Muscle of leg (tissue), 3 donors: ENCODE measurements at regions not wholly inside any gene's neighbourhood (a gene's known extent, or its start where the extent isn't known, plus 50 kb on each side); places are given as distances from the start of the nearest gene placed in this dataset.
A peak's percentile ranks its signal among the peaks of the same experiment; 100 is the strongest.
"Not testable (repeated sequence)": the region's sequence is repeated elsewhere in the genome, so short reads cannot be mapped to it uniquely, and the experiment has no call there.

Experiments
- DNase-seq: peaks from one replicate; pipeline ENCODE4 v3.0.0; 2013
- H3K27ac ChIP-seq: one replicate; pipeline ENCODE4 v1.5.1; 2013; ENCODE audit warnings: mild to moderate bottlenecking, low read length, control low read depth
- H3K27me3 ChIP-seq: one replicate; pipeline ENCODE4 v1.6.1; 2013; ENCODE audit warnings: low read length; ENCODE audit not compliant: control insufficient read depth, insufficient read depth
- H3K36me3 ChIP-seq: one replicate; pipeline ENCODE4 v1.6.1; 2013; ENCODE audit warnings: low read length; ENCODE audit not compliant: control insufficient read depth, insufficient read depth
- H3K4me1 ChIP-seq: one replicate; pipeline ENCODE4 v1.6.1; 2013; ENCODE audit warnings: low read length; ENCODE audit not compliant: control insufficient read depth, insufficient read depth
- H3K4me3 ChIP-seq: one replicate; pipeline ENCODE4 v1.5.1; 2013; ENCODE audit warnings: low read length, control low read depth
- H3K9me3 ChIP-seq: replicated peaks from 2 replicates; pipeline ENCODE4 v1.6.1; 2013; ENCODE audit warnings: low read depth, low read length; ENCODE audit not compliant: control insufficient read depth
- WGBS: methylation state at CpG from one replicate; pipeline ENCODE4 v1.1.5; 2013; ENCODE audit warnings: missing lambda C conversion rate; ENCODE audit not compliant: insufficient coverage; 5-methylcytosine and 5-hydroxymethylcytosine counted together

- not testable (repeated sequence) for H3K9me3 ChIP-seq, DNase-seq, H3K4me1 ChIP-seq, H3K36me3 ChIP-seq, H3K27ac ChIP-seq, H3K4me3 ChIP-seq, H3K27me3 ChIP-seq
- WGBS, result 100% methylated on average over 1 of the region's 3 CpGs
These were observed 94.6 kb upstream of the PRSS12 start for GRCh38 chr4:118447397-118447796.

GRCh38 chr4:118454857-118455256 lies 102.1 kb upstream of the PRSS12 start:
- H3K4me3 ChIP-seq, H3K27ac ChIP-seq, H3K36me3 ChIP-seq, H3K9me3 ChIP-seq, H3K4me1 ChIP-seq, H3K27me3 ChIP-seq: not testable (repeated sequence)
- peak; percentile 20 for DNase-seq
- WGBS, result no CpG with 5 or more reads among the region's 1 CpG

- WGBS, result 83% methylated on average over 2 of the region's 5 CpGs
- H3K27me3 ChIP-seq, H3K4me3 ChIP-seq: not testable (repeated sequence)
These were observed 108.6 kb upstream of the PRSS12 start for GRCh38 chr4:118461435-118461834.

GRCh38 chr4:118465831-118466230 lies 113.0 kb upstream of the PRSS12 start:
- not testable (repeated sequence) for H3K36me3 ChIP-seq, H3K9me3 ChIP-seq, H3K27me3 ChIP-seq, H3K27ac ChIP-seq, H3K4me3 ChIP-seq, H3K4me1 ChIP-seq
- WGBS, result no CpG with 5 or more reads among the region's 2 CpGs
- peak; percentile 66 for DNase-seq

More at GRCh38 chr4:118461435-118461834, 108.6 kb upstream of the PRSS12 start:
- DNase-seq, H3K36me3 ChIP-seq, H3K27ac ChIP-seq, H3K9me3 ChIP-seq, H3K4me1 ChIP-seq: not testable (repeated sequence)

- not testable (repeated sequence) for H3K27me3 ChIP-seq, H3K4me3 ChIP-seq, H3K36me3 ChIP-seq, H3K27ac ChIP-seq, DNase-seq, H3K9me3 ChIP-seq, H3K4me1 ChIP-seq
- 100% methylated on average over 1 of the region's 3 CpGs for WGBS
These were observed 121.3 kb upstream of the PRSS12 start for GRCh38 chr4:118474001-118474626.

GRCh38 chr4:118474771-118475170 lies 122.0 kb upstream of the PRSS12 start:
- not testable (repeated sequence) for H3K27ac ChIP-seq, DNase-seq, H3K4me3 ChIP-seq, H3K27me3 ChIP-seq, H3K4me1 ChIP-seq, H3K36me3 ChIP-seq, H3K9me3 ChIP-seq

GRCh38 chr4:118475901-118476300 lies 123.1 kb upstream of the PRSS12 start:
- WGBS, result no CpG with 5 or more reads among the region's 3 CpGs
- not testable (repeated sequence) for H3K4me1 ChIP-seq, H3K9me3 ChIP-seq

GRCh38 chr4:118477826-118478225 lies 125.0 kb upstream of the PRSS12 start:
- H3K27me3 ChIP-seq, DNase-seq, H3K4me3 ChIP-seq, H3K9me3 ChIP-seq, H3K4me1 ChIP-seq, H3K36me3 ChIP-seq, H3K27ac ChIP-seq: not testable (repeated sequence)

More at GRCh38 chr4:118475901-118476300, 123.1 kb upstream of the PRSS12 start:
- not testable (repeated sequence) for H3K36me3 ChIP-seq, H3K4me3 ChIP-seq, DNase-seq, H3K27me3 ChIP-seq, H3K27ac ChIP-seq

GRCh38 chr4:118485801-118486314 lies 133.1 kb upstream of the PRSS12 start:
- not testable (repeated sequence) for H3K4me1 ChIP-seq
- WGBS, result no CpG with 5 or more reads among the region's 3 CpGs

GRCh38 chr4:118492963-118493362 lies 140.2 kb upstream of the PRSS12 start:
- H3K4me1 ChIP-seq, H3K27ac ChIP-seq, H3K36me3 ChIP-seq, DNase-seq, H3K4me3 ChIP-seq, H3K27me3 ChIP-seq, H3K9me3 ChIP-seq: not testable (repeated sequence)
- WGBS, result no CpG with 5 or more reads among the region's 4 CpGs

More at GRCh38 chr4:118485801-118486314, 133.1 kb upstream of the PRSS12 start:
- H3K4me3 ChIP-seq, DNase-seq, H3K27me3 ChIP-seq, H3K27ac ChIP-seq, H3K9me3 ChIP-seq, H3K36me3 ChIP-seq: not testable (repeated sequence)

- H3K4me3 ChIP-seq, DNase-seq, H3K9me3 ChIP-seq, H3K36me3 ChIP-seq, H3K27ac ChIP-seq, H3K27me3 ChIP-seq, H3K4me1 ChIP-seq: not testable (repeated sequence)
- whole genome bisulfite sequencing, result no CpG with 5 or more reads among the region's 6 CpGs
These were observed 141.6 kb upstream of the PRSS12 start for GRCh38 chr4:118494437-118494836.
